Heart right ventricle (tissue), 16 donors: ENCODE measurements at regions not wholly inside any gene's neighbourhood (a gene's known extent, or its start where the extent isn't known, plus 50 kb on each side); places are given as distances from the start of the nearest gene placed in this dataset.

Source experiments
- ATAC-seq, 8 donors: fragments of 200-7000 bp; cut with Tn5 transposase; one replicate each; pipeline ENCODE4 v1.9.1; 2020; ENCODE audit warnings: mild to moderate bottlenecking in 8 of 8, moderate library complexity in 8 of 8, moderate number of reproducible peaks in 1 of 8
- DNase-seq, 2 donors: peaks; one replicate each; pipeline ENCODE4 v3.0.0-alpha.2; 2020
- H3K27ac ChIP-seq, 10 donors: fragments of 200-600 bp; sonication (generic) in 2 of 10; one replicate each; pipeline versions ENCODE4 v1.5.0 to v1.8.0; 2020 to 2022; ENCODE audit warnings: mild to moderate bottlenecking in 3 of 10
- H3K27me3 ChIP-seq, 7 donors: fragments of 200-600 bp; one replicate each; pipeline ENCODE4 v1.8.0; 2021 to 2022; ENCODE audit warnings: mild to moderate bottlenecking in 2 of 7
- H3K36me3 ChIP-seq, 9 donors: fragments of 200-600 bp; sonication (generic) in 1 of 9; one replicate each; pipeline versions ENCODE4 v1.5.0 to v1.8.0; 2020 to 2022; ENCODE audit warnings: mild to moderate bottlenecking in 2 of 9
- H3K4me1 ChIP-seq, 9 donors: fragments of 200-600 bp; sonication (generic) in 1 of 9; one replicate each; pipeline versions ENCODE4 v1.5.0 to v1.8.0; 2020 to 2022; ENCODE audit warnings: mild to moderate bottlenecking in 4 of 9
- H3K4me3 ChIP-seq, 10 donors: fragments of 200-600 bp; sonication (generic) in 2 of 10; one replicate each; pipeline versions ENCODE4 v1.5.0 to v1.8.0; 2020 to 2022; ENCODE audit warnings: mild to moderate bottlenecking in 7 of 10, moderate library complexity in 2 of 10
- H3K9me3 ChIP-seq, 11 donors: fragments of 200-600 bp in 10 of 11; sonication (generic) in 2 of 11; one replicate each; pipeline versions ENCODE4 v1.5.0 to v1.8.0; 2013 to 2022; ENCODE audit warnings: mild to moderate bottlenecking in 2 of 11, control low read depth in 1 of 11, moderate library complexity in 1 of 11
- WGBS, 2 donors: extraction: QIAGEN DNeasy Blood & Tissue Kit; methylation state at CpG; one replicate each; pipeline ENCODE4 v1.1.7; 2013; ENCODE audit warnings: inconsistent platforms in 1 of 2; 5-methylcytosine and 5-hydroxymethylcytosine counted together
- intact Hi-C, 10 donors: fragments of 100-400 bp; cut with DNase I; formaldehyde crosslinking; loops; one replicate each; pipeline versions ENCODE4 v1.11.1 to v1.14.2; 2022
- TF ChIP-seq, protein P1 (sequence below), 9 donors: fragments of 200-600 bp; sonication (generic) in 2 of 9; IDR thresholded peaks; one replicate each; pipeline versions ENCODE4 v1.5.0 to v1.8.0; 2021 to 2022; ENCODE audit warnings: antibody characterized with exemption in 9 of 9, mild to moderate bottlenecking in 5 of 9, moderate library complexity in 1 of 9
- donor health status: Arrhythmogenic right ventricular cardiomyopathy.
- donor health status: ischemic (EF 13 %, LVEDD 7.1; RV severe dilation, severe dysfunction).
- donor health status: healthy with polysubstance abuse.
- donor health status: DM: no; HTN: yes; CAD: no.
- donor health status: DM: no; HTN: no; CAD: no.
- donor health status: ischemic (EF 25% LVEDD 6.9; RV normal size, moderate dysfunction).
- donor health status: ischemic (EF 25% LVEDD 5.7; RV mildly dilated, moderate dysfunction).
- donor health status: healthy.
- donor health status: DM: yes; HTN: yes; CAD: no.
- donor health status: Ischemic cardiomyopathy.
- donor health status: ischemic (EF 35%, LVEDD 5.7; RV mildly dilated, moderate dysfunction).
- donor health status: nonischemic (EF 11% LVEDD 7.7; RV severe dilation, severe dysfunction).
- donor health status: DM: yes; HTN: yes; CAD: no.
- donor health status: PGD.
- donor health status: ischemic (EF 29% LVEDD 5.4; RV normal size, mild dysfunction).
- donor health status: nonischemic (EF 23%, LVEDD 6.1; RV moderate dilation, normal function).

DNA sequence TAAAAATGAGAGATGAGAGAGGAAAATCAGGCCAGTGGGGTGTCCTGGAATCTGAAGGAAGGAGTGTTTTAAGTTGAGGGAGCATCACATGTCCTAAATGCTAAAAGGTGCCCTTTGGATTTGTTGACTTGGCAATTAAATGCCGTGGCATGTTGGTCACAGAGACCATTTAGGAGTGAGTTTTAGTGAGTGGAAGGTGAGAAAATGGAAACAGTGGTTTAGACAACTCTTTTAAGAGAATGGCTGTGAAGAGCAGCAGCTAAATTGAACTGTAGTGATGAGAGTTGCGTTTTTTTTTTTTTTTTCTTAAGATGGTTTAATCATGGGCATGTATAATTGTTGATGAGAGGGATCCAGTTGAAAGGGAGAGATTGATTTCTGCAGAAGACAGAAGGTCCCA, 95.0 kb downstream of the S1PR1 start:
- WGBS, 2 donors = 63 to 89% methylated on average over 2 of the region's 2 CpGs
- intact Hi-C loops = no loop called here
- no peak for ATAC-seq
- Histone ChIP-seq H3K4me1 (no peaks in the 10 kb centered on the region), H3K4me3 (no peak overlapping the region), H3K9me3 (peaks cover 0 to 5% (median 0%) of the 10 kb centered on the region in 11 donors), H3K27me3 (peaks cover 0 to 4% (median 0%) of the 10 kb centered on the region in 7 donors), H3K27ac (no peak overlapping the region), H3K36me3 (no peaks in the 10 kb centered on the region)
- TF ChIP-seq, protein P1, sequence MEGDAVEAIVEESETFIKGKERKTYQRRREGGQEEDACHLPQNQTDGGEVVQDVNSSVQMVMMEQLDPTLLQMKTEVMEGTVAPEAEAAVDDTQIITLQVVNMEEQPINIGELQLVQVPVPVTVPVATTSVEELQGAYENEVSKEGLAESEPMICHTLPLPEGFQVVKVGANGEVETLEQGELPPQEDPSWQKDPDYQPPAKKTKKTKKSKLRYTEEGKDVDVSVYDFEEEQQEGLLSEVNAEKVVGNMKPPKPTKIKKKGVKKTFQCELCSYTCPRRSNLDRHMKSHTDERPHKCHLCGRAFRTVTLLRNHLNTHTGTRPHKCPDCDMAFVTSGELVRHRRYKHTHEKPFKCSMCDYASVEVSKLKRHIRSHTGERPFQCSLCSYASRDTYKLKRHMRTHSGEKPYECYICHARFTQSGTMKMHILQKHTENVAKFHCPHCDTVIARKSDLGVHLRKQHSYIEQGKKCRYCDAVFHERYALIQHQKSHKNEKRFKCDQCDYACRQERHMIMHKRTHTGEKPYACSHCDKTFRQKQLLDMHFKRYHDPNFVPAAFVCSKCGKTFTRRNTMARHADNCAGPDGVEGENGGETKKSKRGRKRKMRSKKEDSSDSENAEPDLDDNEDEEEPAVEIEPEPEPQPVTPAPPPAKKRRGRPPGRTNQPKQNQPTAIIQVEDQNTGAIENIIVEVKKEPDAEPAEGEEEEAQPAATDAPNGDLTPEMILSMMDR (IDR thresholded peaks at IDR 0.05) = no peak
- no peak for DNase-seq

DNA sequence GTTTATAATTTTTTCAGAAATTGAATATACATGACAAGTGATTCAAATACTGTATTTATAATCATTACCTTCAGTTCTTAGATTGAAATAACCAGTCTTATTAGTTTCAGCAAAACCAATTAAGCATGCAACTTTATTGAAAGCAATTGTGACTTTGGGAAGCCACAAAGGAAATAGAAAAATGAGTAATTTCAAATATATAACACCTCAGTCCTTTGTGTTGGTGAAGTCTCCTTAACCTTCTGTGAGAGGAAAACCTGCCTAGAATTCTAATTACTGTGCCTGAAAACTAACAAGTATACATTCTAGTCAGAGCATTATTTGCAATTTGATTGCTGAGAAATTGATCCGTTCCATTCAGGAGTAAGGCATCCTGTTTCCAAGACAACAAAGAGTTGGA, 95.8 kb downstream of the S1PR1 start:
- intact Hi-C loops = no loop called here
- H3K36me3 ChIP-seq = no peaks in the 10 kb centered on the region
- peaks cover 0 to 4% (median 0%) of the 10 kb centered on the region in 7 donors for H3K27me3 ChIP-seq
- WGBS, 2 donors = 87 to 89% methylated on average over 1 of the region's 1 CpG
- DNase-seq = no peak
- no peaks in the 10 kb centered on the region for H3K4me1 ChIP-seq
- H3K9me3 ChIP-seq = peaks cover 0 to 5% (median 0%) of the 10 kb centered on the region in 11 donors
- TF ChIP-seq, protein P1 (IDR thresholded peaks at IDR 0.05) = no peak
- H3K27ac ChIP-seq = no peak overlapping the region
- ATAC-seq = no peak
- no peak overlapping the region for H3K4me3 ChIP-seq

DNA sequence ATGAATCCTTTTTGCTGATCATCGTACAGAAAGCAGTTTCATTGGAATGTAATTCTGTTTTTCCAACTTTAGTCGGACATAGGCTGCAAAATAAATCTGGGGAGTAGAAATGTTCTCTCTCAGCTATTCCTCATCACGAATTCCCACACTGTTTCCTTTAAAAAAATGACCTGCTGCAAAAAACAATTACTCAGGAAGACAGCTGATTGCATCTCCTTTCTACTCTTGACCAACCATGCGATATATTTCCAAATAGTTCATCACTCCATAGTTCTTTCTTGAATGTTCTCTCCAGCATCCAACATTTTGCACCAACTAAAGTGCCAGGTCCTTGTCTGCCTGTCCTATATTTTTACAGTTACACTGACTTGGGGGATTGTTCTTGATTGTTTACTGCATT, 96.4 kb downstream of the S1PR1 start:
- Histone ChIP-seq H3K9me3 (peaks cover 0 to 5% (median 0%) of the 10 kb centered on the region in 11 donors), H3K36me3 (no peaks in the 10 kb centered on the region), H3K4me3 (no peak overlapping the region), H3K27ac (no peak overlapping the region), H3K27me3 (peaks cover 0 to 4% (median 0%) of the 10 kb centered on the region in 7 donors), H3K4me1 (no peaks in the 10 kb centered on the region)
- TF ChIP-seq, protein P1 (IDR thresholded peaks at IDR 0.05) = no peak
- ATAC-seq = no peak
- 78 to 80% methylated on average over 4 of the region's 4 CpGs for WGBS, 2 donors
- no peak for DNase-seq
- intact Hi-C loops = no loop called here

DNA sequence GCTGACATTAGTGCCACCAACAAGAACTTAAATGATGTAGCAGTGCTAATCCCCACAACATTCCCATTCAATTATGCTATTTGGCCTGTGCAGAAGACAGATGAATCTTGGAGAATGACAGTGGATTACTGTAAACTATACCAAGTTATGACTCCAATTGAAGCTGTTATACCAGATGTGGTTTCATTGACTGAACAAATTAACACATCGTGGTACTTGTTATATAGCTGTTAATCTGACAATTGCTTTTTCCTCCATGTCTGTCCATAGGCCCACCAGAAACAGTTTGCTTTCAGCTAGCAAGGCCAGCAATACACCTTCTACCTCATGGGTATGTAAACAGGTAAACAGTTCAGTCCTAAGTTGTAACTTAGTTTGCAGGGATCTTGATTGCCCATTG, 101.1 kb downstream of the S1PR1 start:
- H3K27ac ChIP-seq = no peak overlapping the region
- H3K4me1 ChIP-seq = no peaks in the 10 kb centered on the region
- TF ChIP-seq, protein P1 (IDR thresholded peaks at IDR 0.05) = no peak
- intact Hi-C loops = no loop called here
- no peak overlapping the region for H3K4me3 ChIP-seq
- 90 to 92% methylated on average over 1 of the region's 1 CpG for WGBS, 2 donors
- peaks cover 0 to 13% (median 5%) of the 10 kb centered on the region in 11 donors for H3K9me3 ChIP-seq
- no peaks in the 10 kb centered on the region for H3K36me3 ChIP-seq
- ATAC-seq (no peak), DNase-seq (no peak)
- H3K27me3 ChIP-seq = peaks cover 0 to 4% (median 0%) of the 10 kb centered on the region in 7 donors
